GM12873 (cell line): ENCODE measurements at regions not wholly inside any gene's neighbourhood (a gene's known extent, or its start where the extent isn't known, plus 50 kb on each side); places are given as distances from the start of the nearest gene placed in this dataset.
A peak's percentile ranks its signal among the peaks of the same experiment; 100 is the strongest.

Experiments
- TF ChIP-seq, protein P1 (sequence below): IDR thresholded peaks from 2 replicates; pipeline ENCODE4 v1.5.1; 2012; ENCODE audit warnings: low read depth, mild to moderate bottlenecking, moderate library complexity, low read length, control low read depth; ENCODE audit not compliant: insufficient read depth; ENCODE audit errors: missing control alignments

DNA sequence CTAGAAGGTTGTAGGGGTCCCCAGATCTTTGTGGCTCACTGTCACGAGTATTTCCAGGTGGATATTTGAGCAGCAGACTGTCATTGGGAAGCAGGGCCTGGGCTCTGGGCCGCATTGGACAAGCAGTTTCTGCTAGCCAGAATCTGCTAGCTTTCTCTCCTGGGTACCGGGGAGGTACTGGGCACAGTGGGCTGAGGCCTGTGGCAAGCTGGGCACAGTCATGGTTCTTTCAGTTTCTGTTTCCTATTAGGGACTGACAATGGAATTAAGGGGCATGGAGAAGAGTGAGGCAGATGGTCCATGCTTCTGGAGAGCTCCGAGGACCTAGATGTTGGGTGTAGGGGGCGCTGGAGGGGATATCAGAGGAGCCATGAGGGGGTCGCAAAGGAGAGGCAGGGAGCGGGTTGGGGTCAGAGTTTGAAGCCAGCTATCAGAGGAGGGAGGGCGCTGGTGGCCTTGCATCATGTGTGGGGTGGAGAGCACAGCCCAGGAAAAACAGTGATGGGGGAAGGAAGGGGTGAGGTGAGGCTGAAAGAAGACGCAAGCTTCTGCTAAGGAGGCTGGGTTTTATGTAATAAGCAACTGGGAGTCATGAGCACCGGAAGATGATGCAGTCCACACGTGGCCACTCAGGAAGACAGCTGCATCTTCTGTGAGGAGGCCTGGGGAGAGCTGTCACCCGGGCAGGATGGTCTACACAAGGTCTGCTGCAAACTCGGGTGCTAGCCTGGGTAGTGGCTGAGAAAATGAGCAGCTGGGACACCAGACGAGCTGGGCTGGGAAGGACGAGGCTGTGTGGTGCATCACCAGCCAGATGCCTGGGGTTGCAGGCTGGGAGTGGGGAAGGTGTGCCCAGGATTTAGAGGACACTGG is 72.7 kb downstream of the IER5 start:
- TF ChIP-seq, protein P1, sequence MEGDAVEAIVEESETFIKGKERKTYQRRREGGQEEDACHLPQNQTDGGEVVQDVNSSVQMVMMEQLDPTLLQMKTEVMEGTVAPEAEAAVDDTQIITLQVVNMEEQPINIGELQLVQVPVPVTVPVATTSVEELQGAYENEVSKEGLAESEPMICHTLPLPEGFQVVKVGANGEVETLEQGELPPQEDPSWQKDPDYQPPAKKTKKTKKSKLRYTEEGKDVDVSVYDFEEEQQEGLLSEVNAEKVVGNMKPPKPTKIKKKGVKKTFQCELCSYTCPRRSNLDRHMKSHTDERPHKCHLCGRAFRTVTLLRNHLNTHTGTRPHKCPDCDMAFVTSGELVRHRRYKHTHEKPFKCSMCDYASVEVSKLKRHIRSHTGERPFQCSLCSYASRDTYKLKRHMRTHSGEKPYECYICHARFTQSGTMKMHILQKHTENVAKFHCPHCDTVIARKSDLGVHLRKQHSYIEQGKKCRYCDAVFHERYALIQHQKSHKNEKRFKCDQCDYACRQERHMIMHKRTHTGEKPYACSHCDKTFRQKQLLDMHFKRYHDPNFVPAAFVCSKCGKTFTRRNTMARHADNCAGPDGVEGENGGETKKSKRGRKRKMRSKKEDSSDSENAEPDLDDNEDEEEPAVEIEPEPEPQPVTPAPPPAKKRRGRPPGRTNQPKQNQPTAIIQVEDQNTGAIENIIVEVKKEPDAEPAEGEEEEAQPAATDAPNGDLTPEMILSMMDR = no peak

DNA sequence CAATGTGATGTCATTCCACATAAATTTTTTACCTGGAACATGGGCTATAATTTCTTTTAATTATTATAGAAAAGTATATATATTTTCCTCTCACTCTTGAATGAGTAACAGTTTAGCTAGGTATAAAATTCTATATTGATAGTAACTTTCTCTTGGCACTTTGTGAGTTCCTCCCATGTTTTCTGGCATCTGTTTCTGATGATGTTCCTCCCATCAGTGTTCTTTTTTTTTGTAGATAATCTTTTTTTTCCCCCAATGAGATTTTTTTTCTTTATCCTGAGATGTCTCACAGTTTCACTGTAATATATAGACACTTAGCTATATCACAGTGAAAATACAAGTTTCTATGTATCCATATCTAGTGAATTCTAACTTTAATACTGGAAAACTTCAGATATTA is 75.2 kb downstream of the IER5 start:
- TF ChIP-seq, protein P1 = no peak

DNA sequence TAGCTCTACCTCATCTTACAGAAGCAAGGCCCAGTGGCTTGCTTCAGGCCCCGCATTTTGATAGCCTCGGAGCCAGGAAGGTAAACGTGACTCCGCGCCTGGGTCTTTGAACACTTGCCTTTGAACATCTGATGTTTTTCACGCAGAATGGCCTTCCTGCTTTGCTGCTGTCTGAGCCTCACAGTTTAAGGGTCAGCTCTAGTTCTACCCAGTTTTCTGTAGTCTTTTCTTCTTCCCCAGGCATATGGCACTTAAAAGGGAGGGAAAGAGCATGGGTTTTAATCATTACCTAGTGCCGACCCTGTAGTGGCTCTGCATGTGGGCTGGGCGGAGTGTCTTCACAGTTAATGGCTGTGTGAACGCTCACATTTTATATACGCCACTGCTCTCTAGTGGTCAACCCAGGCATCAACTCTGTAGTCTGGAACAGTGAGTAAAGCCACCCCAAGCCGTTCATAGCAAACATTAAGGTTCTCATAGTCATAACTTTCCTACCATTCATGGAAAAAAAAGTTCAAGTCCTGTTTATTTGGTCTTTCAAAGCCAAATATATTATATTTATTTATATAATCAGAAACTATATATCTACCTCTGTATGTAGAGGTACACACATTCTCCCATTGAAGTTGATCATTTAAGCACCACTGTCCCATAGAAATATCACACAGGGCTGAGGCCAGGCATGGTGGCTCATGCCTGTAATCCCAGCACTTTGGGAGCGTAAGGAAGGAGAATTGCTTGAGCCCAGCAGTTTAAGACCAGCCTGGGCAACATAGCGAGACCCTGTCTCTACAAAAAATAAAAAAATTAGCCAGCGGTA is 78.1 kb downstream of the IER5 start:
- TF ChIP-seq, protein P1 = peak; percentile 88

DNA sequence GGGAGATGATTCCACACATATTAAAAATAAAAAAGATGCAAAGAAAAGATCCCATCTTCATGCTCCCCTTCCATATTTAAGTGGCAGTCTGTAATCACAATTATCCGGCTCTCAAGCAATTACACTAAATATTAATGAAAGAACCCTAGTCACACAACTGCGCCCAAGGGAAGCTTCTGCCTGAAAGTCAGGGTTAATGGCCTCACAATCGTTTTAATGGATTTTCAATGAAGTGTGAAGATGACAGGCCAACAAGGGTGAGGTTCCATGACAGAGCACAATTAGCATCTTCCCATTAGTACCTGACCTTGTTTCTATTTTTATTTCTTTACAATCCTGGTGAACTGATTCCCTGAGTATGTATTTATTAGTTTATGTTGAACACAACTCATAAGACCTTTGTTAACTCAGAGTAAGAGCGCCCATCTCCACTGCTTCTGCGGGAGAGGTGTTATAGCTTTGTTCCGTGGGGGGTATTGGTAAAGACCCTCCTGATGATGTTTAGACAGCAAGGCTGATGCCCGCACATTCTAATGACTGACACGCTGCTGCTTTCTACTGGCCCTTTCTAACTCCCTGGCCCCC is 80.9 kb downstream of the IER5 start:
- TF ChIP-seq, protein P1 = no peak

DNA sequence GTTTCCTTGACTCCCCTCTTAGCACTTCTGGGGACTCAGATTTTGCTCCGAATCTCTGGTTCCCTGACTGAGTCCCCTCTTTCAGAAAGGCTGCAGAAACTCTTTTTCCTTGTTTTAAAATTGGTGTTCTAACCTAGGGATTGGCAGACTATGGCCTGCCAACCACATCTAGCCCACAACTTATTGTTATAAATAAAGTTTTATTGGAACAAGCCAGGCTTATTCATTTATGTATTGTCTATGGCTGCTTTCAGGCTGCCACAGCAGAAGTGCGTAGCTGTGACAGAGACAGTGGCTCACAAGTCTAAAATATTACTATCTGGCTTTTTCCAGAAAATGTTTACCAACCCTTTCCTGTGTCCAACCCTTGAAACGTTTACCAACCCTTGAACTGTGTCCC is 81.7 kb downstream of the IER5 start:
- TF ChIP-seq, protein P1 = no peak

DNA sequence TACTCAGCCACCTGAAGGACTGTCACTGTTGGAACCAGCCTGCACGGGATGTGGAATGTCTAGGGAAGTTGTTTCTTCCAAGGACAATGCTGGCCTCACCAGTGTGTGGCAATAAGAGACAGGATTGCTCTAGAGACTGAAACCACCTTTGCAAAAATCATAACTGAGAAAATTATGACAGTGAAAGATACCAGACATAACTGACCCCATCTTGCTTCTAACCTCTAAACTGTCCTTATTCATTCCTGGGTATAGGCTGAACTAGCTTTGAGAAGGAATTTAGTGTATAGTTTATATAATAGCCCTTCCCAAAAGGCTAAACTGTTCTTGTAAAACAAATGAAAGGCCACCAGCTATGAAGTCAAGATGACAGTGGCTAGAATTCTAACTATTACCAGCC is 83.6 kb downstream of the IER5 start:
- TF ChIP-seq, protein P1 = no peak
